T-helper 1 cell treated with Interleukin-12 subunit alpha and Interleukin-12 subunit beta and Interleukin-4 antibody, amounts not matched to agents 30 μg/mL and 1 μg/mL, for 36 hours (primary cell): ENCODE measurements at regions not wholly inside any gene's neighbourhood (a gene's known extent, or its start where the extent isn't known, plus 50 kb on each side); places are given as distances from the start of the nearest gene placed in this dataset.

Experiments
- H3K27ac Mint-ChIP-seq: one replicate; pipeline ENCODE4 v1.8.0; 2021; ENCODE audit warnings: mild to moderate bottlenecking, mixed read lengths
- H3K27me3 Mint-ChIP-seq: one replicate; pipeline ENCODE4 v1.8.0; 2021; ENCODE audit warnings: low read depth, mixed read lengths
- H3K36me3 Mint-ChIP-seq: one replicate; pipeline ENCODE4 v1.8.0; 2021; ENCODE audit warnings: low read depth, mixed read lengths
- H3K4me1 Mint-ChIP-seq: one replicate; pipeline ENCODE4 v1.8.0; 2021; ENCODE audit warnings: low read depth, mixed read lengths
- H3K4me3 Mint-ChIP-seq: one replicate; pipeline ENCODE4 v1.8.0; 2021; ENCODE audit warnings: mild to moderate bottlenecking, moderate library complexity, mixed read lengths
- H3K9me3 Mint-ChIP-seq: one replicate; pipeline ENCODE4 v1.8.0; 2021; ENCODE audit warnings: mixed read lengths

GRCh38 chr4:180751009-180751408, 1492.2 kb upstream of the TENM3 start:
- Mint-ChIP-seq H3K4me1 (no peaks in the 10 kb centered on the region), H3K9me3 (no peaks in the 10 kb centered on the region), H3K4me3 (no peak overlapping the region), H3K27ac (no peak overlapping the region), H3K36me3 (no peaks in the 10 kb centered on the region), H3K27me3 (no peaks in the 10 kb centered on the region)

- no peak overlapping the region for H3K27ac Mint-ChIP-seq
- H3K27me3 Mint-ChIP-seq = no peaks in the 10 kb centered on the region
- no peaks in the 10 kb centered on the region for H3K4me1 Mint-ChIP-seq
- H3K4me3 Mint-ChIP-seq = no peak overlapping the region
- H3K36me3 Mint-ChIP-seq = no peaks in the 10 kb centered on the region
- no peaks in the 10 kb centered on the region for H3K9me3 Mint-ChIP-seq
Observed at GRCh38 chr4:180757927-180758326, 1485.3 kb upstream of the TENM3 start.

DNA sequence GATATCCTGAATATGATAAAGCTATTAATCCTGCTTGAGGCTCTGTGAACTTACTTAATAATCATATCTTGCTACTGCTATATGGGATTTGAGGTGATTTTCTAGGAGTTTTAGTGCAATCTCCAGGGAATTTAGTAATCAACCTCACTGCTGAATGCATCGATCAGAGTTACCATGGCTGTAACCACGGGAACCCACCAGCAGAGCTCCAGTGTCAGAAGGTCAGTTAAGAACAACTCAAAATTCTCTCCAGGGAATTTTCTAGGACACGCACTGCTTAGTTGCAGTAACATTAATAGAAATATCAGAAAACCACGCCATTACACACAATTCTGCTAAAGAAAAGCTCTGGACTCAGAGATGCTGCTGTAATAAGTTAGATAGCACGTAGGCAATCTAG, 1477.2 kb upstream of the TENM3 start:
- Mint-ChIP-seq H3K27me3 (no peaks in the 10 kb centered on the region), H3K4me3 (no peak overlapping the region), H3K4me1 (no peaks in the 10 kb centered on the region), H3K9me3 (no peaks in the 10 kb centered on the region), H3K27ac (no peak overlapping the region), H3K36me3 (no peaks in the 10 kb centered on the region)

DNA sequence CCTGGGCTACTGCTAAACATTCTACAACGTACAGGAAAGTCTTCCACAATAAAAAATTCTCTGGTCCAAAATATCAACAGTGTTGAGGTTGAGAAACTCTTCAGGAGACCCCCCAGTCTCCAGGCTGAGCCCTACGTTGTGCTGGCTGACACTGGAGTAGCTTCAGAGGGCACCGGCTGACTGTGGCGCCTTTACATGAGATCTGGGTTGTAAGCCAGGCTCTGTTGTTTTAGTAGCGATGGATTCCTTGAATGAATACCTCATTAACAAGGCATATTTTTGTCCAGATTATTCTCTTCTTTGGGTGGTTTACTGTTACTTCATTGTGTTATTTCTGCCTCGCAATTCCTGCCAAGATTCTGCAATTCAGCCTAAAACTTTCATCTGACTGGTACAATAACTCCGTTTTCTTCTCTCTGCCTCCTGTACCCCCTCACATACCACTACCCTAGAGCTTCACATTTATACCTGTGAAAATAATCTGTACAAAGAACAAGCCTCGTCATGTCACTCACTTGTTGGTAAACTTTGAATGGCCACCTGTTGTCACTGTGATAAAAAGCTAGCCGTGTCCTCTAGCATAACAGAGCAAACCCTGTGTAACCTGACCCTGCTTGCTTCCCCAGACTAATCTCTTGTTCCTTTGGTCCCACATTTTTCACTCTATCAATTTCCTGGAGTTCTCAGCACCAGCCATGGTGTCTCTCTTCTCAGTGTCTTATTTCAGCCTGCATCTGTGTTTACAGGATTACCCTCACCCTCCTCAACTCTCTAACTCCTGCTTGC, 1476.1 kb upstream of the TENM3 start:
- H3K9me3 Mint-ChIP-seq = no peaks in the 10 kb centered on the region
- H3K36me3 Mint-ChIP-seq = no peaks in the 10 kb centered on the region
- no peak overlapping the region for H3K4me3 Mint-ChIP-seq
- H3K27me3 Mint-ChIP-seq = no peaks in the 10 kb centered on the region
- no peak overlapping the region for H3K27ac Mint-ChIP-seq
- no peaks in the 10 kb centered on the region for H3K4me1 Mint-ChIP-seq

GRCh38 chr4:180768610-180769009, 1474.6 kb upstream of the TENM3 start:
- H3K27ac Mint-ChIP-seq = no peak overlapping the region
- no peaks in the 10 kb centered on the region for H3K4me1 Mint-ChIP-seq
- H3K9me3 Mint-ChIP-seq = no peaks in the 10 kb centered on the region
- H3K4me3 Mint-ChIP-seq = no peak overlapping the region
- H3K36me3 Mint-ChIP-seq = no peaks in the 10 kb centered on the region
- no peaks in the 10 kb centered on the region for H3K27me3 Mint-ChIP-seq

- H3K4me1 Mint-ChIP-seq = no peaks in the 10 kb centered on the region
Observed at GRCh38 chr4:180769791-180770190, 1473.4 kb upstream of the TENM3 start.

DNA sequence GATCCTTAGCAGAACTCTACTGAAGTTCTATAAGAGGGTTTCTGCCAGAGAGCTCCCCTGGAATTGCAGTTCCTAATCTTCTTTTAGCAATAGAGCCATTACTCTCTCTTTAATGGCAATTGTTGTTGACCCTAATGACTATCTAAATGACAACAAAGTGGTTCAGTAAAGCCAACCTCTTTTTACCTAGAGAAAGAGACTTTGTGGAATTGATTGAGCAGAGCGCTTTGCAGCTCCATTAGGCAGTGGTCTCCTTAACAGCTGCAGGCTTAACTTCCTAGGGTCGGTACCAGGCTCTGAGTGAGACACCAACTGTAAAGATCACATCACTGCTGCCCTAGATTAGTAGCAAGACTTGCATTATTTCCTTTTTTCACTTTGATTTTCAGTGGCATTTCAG, 1472.9 kb upstream of the TENM3 start:
- H3K27me3 Mint-ChIP-seq = no peaks in the 10 kb centered on the region
- H3K4me3 Mint-ChIP-seq = no peak overlapping the region
- no peaks in the 10 kb centered on the region for H3K9me3 Mint-ChIP-seq
- H3K27ac Mint-ChIP-seq = no peak overlapping the region
- H3K4me1 Mint-ChIP-seq = no peaks in the 10 kb centered on the region
- no peaks in the 10 kb centered on the region for H3K36me3 Mint-ChIP-seq

More at GRCh38 chr4:180769791-180770190, 1473.4 kb upstream of the TENM3 start:
- H3K27ac Mint-ChIP-seq = no peak overlapping the region
- no peak overlapping the region for H3K4me3 Mint-ChIP-seq
- H3K36me3 Mint-ChIP-seq = no peaks in the 10 kb centered on the region
- no peaks in the 10 kb centered on the region for H3K9me3 Mint-ChIP-seq
- no peaks in the 10 kb centered on the region for H3K27me3 Mint-ChIP-seq

- Mint-ChIP-seq H3K4me1 (no peaks in the 10 kb centered on the region), H3K36me3 (no peaks in the 10 kb centered on the region), H3K27ac (no peak overlapping the region), H3K27me3 (no peaks in the 10 kb centered on the region), H3K4me3 (no peak overlapping the region), H3K9me3 (peaks cover 13% of the 10 kb centered on the region)
Observed at GRCh38 chr4:180784940-180785339, 1458.3 kb upstream of the TENM3 start.

DNA sequence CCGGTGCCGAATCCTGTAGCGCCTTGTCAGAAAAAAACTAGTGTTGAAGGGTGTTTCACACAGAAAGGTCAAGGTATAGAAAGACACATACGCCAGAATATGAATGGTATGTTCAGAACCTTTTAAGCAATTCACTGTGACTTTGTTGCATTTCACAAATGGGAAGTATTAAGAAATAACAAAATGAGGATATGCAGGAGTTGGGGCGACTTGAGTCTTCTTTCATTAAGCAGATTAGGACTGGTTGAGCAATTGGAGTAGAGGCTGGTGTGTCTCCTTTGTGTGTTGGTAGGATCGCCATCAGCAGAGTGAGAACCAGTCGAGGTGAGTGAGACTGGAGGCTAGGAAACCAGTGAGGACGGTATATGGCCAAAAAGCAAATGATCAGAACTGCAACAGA, 1454.5 kb upstream of the TENM3 start:
- peaks cover 13% of the 10 kb centered on the region for H3K9me3 Mint-ChIP-seq
- no peak overlapping the region for H3K27ac Mint-ChIP-seq
- H3K36me3 Mint-ChIP-seq = no peaks in the 10 kb centered on the region
- H3K27me3 Mint-ChIP-seq = no peaks in the 10 kb centered on the region
- H3K4me3 Mint-ChIP-seq = no peak overlapping the region
- no peaks in the 10 kb centered on the region for H3K4me1 Mint-ChIP-seq

- no peak overlapping the region for H3K27ac Mint-ChIP-seq
- H3K4me1 Mint-ChIP-seq = no peaks in the 10 kb centered on the region
- H3K9me3 Mint-ChIP-seq = peaks cover 9% of the 10 kb centered on the region
- H3K27me3 Mint-ChIP-seq = no peaks in the 10 kb centered on the region
- H3K36me3 Mint-ChIP-seq = no peaks in the 10 kb centered on the region
- no peak overlapping the region for H3K4me3 Mint-ChIP-seq
Observed at GRCh38 chr4:180789929-180790328, 1453.3 kb upstream of the TENM3 start.

DNA sequence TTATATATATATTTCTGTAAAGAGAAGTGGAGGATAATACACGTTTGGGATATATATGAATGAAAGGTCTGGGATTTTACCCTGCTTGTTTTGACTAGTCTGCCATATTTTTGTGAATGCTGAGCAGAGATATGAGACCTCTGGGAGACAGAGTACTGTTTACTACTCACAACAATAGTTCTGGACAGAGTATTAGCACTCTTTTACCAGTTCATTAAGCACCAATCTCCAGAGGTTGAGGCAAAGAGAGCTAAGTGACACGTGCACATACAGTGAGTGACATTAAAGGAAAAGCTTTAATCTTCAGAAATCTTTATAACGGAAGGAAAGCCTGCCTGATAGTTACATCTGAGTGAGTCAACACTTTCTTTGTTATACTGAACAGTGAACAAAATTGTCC, 1452.7 kb upstream of the TENM3 start:
- Mint-ChIP-seq H3K36me3 (no peaks in the 10 kb centered on the region), H3K27me3 (no peaks in the 10 kb centered on the region), H3K4me3 (no peak overlapping the region), H3K27ac (no peak overlapping the region), H3K9me3 (peaks cover 9% of the 10 kb centered on the region), H3K4me1 (no peaks in the 10 kb centered on the region)

GRCh38 chr4:180792541-180792940, 1450.7 kb upstream of the TENM3 start:
- H3K9me3 Mint-ChIP-seq = peaks cover 6% of the 10 kb centered on the region
- no peaks in the 10 kb centered on the region for H3K27me3 Mint-ChIP-seq
- no peak overlapping the region for H3K4me3 Mint-ChIP-seq
- H3K36me3 Mint-ChIP-seq = no peaks in the 10 kb centered on the region
- no peaks in the 10 kb centered on the region for H3K4me1 Mint-ChIP-seq
- H3K27ac Mint-ChIP-seq = no peak overlapping the region

GRCh38 chr4:180794333-180794732, 1448.9 kb upstream of the TENM3 start:
- Mint-ChIP-seq H3K27ac (no peak overlapping the region), H3K9me3 (peaks cover 3% of the 10 kb centered on the region), H3K27me3 (no peaks in the 10 kb centered on the region), H3K4me1 (no peaks in the 10 kb centered on the region), H3K4me3 (no peak overlapping the region), H3K36me3 (no peaks in the 10 kb centered on the region)

GRCh38 chr4:180798036-180798577, 1445.1 kb upstream of the TENM3 start:
- no peaks in the 10 kb centered on the region for H3K4me1 Mint-ChIP-seq
- H3K36me3 Mint-ChIP-seq = no peaks in the 10 kb centered on the region
- H3K27me3 Mint-ChIP-seq = no peaks in the 10 kb centered on the region
- no peak overlapping the region for H3K4me3 Mint-ChIP-seq
- peaks cover 3% of the 10 kb centered on the region for H3K9me3 Mint-ChIP-seq
- no peak overlapping the region for H3K27ac Mint-ChIP-seq

GRCh38 chr4:180799798-180800197, 1443.4 kb upstream of the TENM3 start:
- Mint-ChIP-seq H3K9me3 (peaks cover 3% of the 10 kb centered on the region), H3K4me1 (no peaks in the 10 kb centered on the region), H3K36me3 (no peaks in the 10 kb centered on the region), H3K27me3 (no peaks in the 10 kb centered on the region), H3K27ac (no peak overlapping the region), H3K4me3 (no peak overlapping the region)
